ACC112 (cell line): ENCODE measurements at regions not wholly inside any gene's neighbourhood (a gene's known extent, or its start where the extent isn't known, plus 50 kb on each side); places are given as distances from the start of the nearest gene placed in this dataset.

ENCODE experiments used
- H2AFZ ChIP-seq: fragments of 200-600 bp; sonication (generic); one replicate; pipeline ENCODE4 v1.6.0; 2017; ENCODE audit warnings: antibody characterized with exemption, low read length; ENCODE audit not compliant: unreplicated experiment
- H3K27ac ChIP-seq: fragments of 200-600 bp; sonication (generic); 2 replicates; pipeline ENCODE4 v1.5.1; 2014; ENCODE audit warnings: low read depth, mild to moderate bottlenecking, antibody characterized with exemption, low read length, moderate library complexity
- H3K27me3 ChIP-seq: fragments of 200-600 bp; sonication (generic); 2 replicates; pipeline ENCODE4 v1.6.1; 2014; ENCODE audit warnings: mild to moderate bottlenecking, antibody characterized with exemption, low read length, moderate library complexity, mixed read lengths; ENCODE audit not compliant: insufficient read depth
- H3K36me3 ChIP-seq: fragments of 200-600 bp; sonication (generic); 2 replicates; pipeline ENCODE4 v1.6.1; 2016; ENCODE audit warnings: mild to moderate bottlenecking, antibody characterized with exemption, low read length, moderate library complexity, mixed read lengths; ENCODE audit not compliant: insufficient read depth
- H3K4me1 ChIP-seq: fragments of 200-600 bp; sonication (generic); one replicate; pipeline ENCODE4 v1.6.1; 2016; ENCODE audit warnings: low read length, mixed read lengths; ENCODE audit not compliant: insufficient read depth, unreplicated experiment, control insufficient read depth
- H3K4me3 ChIP-seq: fragments of 200-600 bp; sonication (generic); 2 replicates; pipeline ENCODE4 v1.5.1; 2014; ENCODE audit warnings: mild to moderate bottlenecking, low read depth, low read length
- H3K79me2 ChIP-seq: fragments of 200-600 bp; sonication (generic); one replicate; pipeline ENCODE4 v1.6.0; 2016; ENCODE audit warnings: low read length; ENCODE audit not compliant: control insufficient read depth, unreplicated experiment, insufficient read depth

DNA sequence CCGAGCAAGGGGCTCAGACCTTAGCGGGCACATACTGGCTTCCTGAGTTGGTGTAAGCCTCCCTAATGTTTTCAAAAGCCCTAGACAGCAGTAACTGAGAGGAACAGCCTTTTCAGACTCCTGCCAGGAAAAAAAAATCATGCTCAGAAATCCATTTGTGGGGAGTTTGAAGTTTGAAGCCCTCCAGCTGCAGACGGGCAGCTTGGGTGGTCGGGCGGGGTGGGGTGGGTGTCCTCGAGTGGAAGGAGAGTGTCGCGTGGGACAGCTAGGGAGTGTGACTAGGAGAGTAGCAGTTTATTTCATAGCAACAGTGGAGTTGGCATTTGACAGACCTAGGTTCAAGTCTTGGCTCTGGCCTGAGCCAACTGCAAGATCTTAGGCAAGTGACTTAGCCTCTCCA, 90.7 kb upstream of the PITX1 start:
- Histone ChIP-seq H3K4me3 (no peak overlapping the region), H3K4me1 (peaks cover 13% of the 10 kb centered on the region), H3K27me3 (peaks cover 4% of the 10 kb centered on the region), H3K36me3 (no peaks in the 10 kb centered on the region), H2AFZ (no peak overlapping the region), H3K27ac (no peak overlapping the region), H3K79me2 (no peaks in the 10 kb centered on the region)

DNA sequence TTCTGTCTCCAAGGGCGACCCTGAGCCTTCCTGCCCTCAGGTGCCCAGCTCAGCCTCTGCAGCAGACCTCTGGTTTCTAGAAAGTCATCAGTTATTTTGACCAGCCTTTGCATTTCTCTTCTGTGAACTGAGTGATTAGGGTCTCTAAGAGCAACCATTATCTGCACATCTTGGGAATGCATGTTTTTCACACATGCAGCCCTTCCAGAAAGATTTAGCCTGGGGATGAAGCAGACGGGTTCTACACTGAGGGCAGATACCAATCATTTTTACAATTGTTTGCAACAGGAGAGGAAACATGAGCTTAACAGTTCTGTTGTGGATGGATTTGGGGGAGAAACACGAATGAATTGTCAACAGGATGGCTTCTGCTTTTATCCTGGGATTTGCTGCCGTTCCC, 90.1 kb upstream of the PITX1 start:
- Histone ChIP-seq H3K4me3 (no peak overlapping the region), H3K79me2 (no peaks in the 10 kb centered on the region), H3K27ac (no peak overlapping the region), H3K4me1 (peaks cover 13% of the 10 kb centered on the region), H3K27me3 (peaks cover 4% of the 10 kb centered on the region), H2AFZ (no peak overlapping the region), H3K36me3 (no peaks in the 10 kb centered on the region)

DNA sequence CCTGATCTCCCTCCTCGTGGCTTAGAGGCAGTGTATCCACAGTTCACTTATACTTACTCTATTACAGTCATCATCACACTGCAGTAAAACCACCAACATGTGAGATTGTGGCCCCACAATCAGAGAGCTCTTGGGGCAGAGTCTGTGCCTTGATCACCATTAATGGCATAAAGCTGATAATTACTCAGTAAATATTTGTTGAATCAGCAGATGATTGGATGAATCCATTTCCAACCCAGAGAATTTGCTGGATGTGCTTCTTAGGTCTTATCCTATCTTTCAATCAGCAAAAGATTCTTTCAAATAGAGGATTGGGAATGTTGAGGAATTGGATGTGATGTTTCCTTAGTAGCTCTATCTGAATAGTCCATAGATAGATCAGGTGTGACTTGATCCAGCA, 88.8 kb upstream of the PITX1 start:
- Histone ChIP-seq H3K4me3 (no peak overlapping the region), H2AFZ (no peak overlapping the region), H3K36me3 (no peaks in the 10 kb centered on the region), H3K27me3 (peaks cover 4% of the 10 kb centered on the region), H3K27ac (no peak overlapping the region), H3K4me1 (peaks cover 9% of the 10 kb centered on the region), H3K79me2 (no peaks in the 10 kb centered on the region)

DNA sequence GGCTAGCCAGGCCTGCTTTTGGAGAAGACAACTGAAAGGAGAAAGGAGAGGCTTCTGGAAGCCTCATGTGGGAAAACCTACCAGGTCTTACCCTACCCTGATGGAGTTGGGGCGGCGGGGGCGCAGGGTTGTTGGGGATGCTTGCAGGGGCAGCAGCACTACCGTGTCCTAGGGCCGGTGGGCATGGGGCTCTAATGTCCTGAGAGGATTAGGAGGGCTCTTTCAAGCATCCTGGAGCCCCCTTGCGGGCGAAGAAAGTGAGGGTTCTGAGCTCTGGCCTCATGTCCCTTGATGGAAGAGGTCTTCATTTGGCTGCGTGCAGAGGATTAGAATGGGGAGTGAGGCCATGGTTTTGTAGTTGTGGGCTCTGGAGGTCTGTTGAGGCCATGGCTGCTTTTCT, 86.9 kb upstream of the PITX1 start:
- no peak overlapping the region for H3K27ac ChIP-seq
- no peak overlapping the region for H2AFZ ChIP-seq
- no peaks in the 10 kb centered on the region for H3K79me2 ChIP-seq

DNA sequence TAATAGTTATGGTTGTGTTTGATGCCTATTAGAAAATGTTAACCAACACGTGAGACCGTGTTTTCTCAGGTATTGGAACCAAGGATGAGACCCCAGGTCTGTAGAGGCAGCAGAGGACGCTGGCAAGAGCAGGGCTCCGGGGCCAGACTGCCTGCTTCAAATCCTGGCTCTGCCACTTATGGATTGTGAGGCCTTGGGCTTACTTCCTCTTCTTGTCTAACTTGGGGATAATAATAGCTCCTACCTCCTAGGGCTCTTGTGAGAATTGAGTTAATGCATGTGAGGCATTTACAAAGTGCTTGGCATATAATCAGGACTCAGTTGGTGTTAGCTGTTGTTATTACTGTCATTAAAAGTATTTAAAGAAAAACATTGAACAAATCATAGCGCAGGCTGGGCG, 85.5 kb upstream of the PITX1 start:
- Histone ChIP-seq H3K79me2 (no peaks in the 10 kb centered on the region), H3K27me3 (peaks cover 4% of the 10 kb centered on the region), H2AFZ (no peak overlapping the region), H3K27ac (no peak overlapping the region), H3K36me3 (no peaks in the 10 kb centered on the region), H3K4me3 (no peak overlapping the region), H3K4me1 (no peaks in the 10 kb centered on the region)

More for the DNA sequence above, 86.9 kb upstream of the PITX1 start:
- no peaks in the 10 kb centered on the region for H3K36me3 ChIP-seq
- H3K27me3 ChIP-seq = peaks cover 4% of the 10 kb centered on the region
- H3K4me1 ChIP-seq = no peaks in the 10 kb centered on the region
- H3K4me3 ChIP-seq = no peak overlapping the region

DNA sequence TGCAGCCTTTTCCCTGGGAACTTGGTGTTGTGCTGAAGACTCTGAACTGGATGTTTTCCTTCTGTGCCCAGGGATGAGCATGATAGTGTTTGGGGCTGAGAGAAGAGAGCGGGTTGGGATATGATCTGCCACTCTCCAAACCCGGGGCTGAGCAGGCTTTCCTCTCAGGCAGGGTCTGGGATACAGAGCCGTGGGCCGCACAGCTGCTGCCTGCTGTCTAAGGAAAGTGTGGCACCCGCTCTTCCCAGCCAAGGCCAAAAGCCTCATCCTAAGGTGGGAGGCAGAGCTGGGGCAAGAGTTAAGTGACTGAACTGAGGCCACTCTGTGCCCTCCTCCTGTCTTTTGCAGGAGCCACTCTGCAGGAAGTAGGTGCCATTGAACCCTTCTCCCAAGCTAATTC, 83.6 kb upstream of the PITX1 start:
- Histone ChIP-seq H3K27me3 (peaks cover under 1% of the 10 kb centered on the region; the same call in 1 of the 2 replicates), H3K79me2 (no peaks in the 10 kb centered on the region), H3K36me3 (no peaks in the 10 kb centered on the region), H3K27ac (no peak overlapping the region), H2AFZ (no peak overlapping the region), H3K4me3 (no peak overlapping the region), H3K4me1 (no peaks in the 10 kb centered on the region)

DNA sequence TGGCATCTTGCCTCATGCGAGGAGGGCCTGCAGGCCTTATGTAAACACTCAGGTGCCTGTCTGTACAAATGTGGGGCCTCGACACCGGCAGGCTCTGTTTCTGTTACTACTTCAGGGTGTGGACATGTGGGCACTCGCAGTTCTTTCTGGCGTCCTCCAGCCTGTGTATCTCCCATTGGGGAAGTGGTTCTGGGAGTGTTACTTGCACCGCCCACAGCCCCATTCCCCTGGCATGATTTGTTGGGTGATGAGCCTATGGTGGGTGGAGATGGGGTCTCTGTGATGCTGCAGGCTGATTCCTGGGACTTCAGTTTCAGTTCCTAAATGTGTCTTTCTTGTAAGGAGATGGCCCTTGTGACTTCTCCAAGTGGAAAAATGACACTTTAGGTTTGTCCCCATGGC, 82.1 kb upstream of the PITX1 start:
- H3K79me2 ChIP-seq = no peaks in the 10 kb centered on the region
- H3K4me3 ChIP-seq = no peak overlapping the region
- H3K36me3 ChIP-seq = no peaks in the 10 kb centered on the region
- no peak overlapping the region for H3K27ac ChIP-seq
- no peaks in the 10 kb centered on the region for H3K27me3 ChIP-seq
- H2AFZ ChIP-seq = no peak overlapping the region
- H3K4me1 ChIP-seq = no peaks in the 10 kb centered on the region

DNA sequence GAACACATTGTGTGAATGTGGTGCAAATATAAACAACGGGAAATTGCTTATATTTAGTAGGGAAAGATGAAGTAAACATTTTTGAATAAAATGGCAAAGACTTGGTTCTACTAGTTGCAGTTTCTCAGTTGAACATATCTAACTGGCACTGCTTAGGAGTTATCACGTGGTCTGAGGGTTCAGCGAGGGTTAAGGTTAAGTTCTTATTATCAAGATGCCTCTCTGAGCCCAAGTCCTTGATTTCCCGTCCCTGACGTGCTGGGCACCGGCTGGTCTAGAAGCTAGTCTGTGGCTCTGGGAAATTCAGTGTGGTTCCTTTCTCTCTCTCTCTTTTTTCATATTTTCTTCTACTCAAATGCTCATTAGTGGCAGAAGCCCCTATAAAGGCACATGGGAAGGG, 81.6 kb upstream of the PITX1 start:
- Histone ChIP-seq H3K4me1 (no peaks in the 10 kb centered on the region), H2AFZ (no peak overlapping the region), H3K27ac (no peak overlapping the region), H3K79me2 (no peaks in the 10 kb centered on the region), H3K27me3 (0 out of 2 replicates have a peak, but pooled peaks cover 4% of the 10 kb centered on the region), H3K36me3 (no peaks in the 10 kb centered on the region), H3K4me3 (no peak overlapping the region)

DNA sequence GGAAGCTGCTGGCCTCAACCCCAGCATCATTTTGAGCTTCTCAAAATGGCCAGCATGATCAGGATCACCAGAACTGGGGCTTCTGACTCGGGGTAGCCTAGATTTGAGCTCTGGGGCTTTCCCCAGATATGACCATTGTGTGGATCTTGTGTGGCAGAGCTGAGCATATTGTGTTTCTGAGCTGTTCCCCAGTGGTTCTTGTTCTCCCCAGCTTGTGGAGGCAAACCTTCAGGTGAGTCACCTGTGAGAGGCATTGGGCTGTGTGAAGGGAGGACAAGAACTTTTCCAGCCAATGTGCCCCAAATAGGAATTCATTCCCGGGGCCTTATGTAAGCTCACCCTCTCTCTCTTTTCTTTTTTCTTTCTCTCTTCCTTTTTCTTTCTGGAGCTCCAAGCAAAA, 80.7 kb upstream of the PITX1 start:
- H2AFZ ChIP-seq = no peak overlapping the region
- H3K36me3 ChIP-seq = no peaks in the 10 kb centered on the region
- H3K4me1 ChIP-seq = no peaks in the 10 kb centered on the region
- no peak overlapping the region for H3K4me3 ChIP-seq
- no peaks in the 10 kb centered on the region for H3K79me2 ChIP-seq
- no peak overlapping the region for H3K27ac ChIP-seq
- 0 out of 2 replicates have a peak, but pooled peaks cover 4% of the 10 kb centered on the region for H3K27me3 ChIP-seq

DNA sequence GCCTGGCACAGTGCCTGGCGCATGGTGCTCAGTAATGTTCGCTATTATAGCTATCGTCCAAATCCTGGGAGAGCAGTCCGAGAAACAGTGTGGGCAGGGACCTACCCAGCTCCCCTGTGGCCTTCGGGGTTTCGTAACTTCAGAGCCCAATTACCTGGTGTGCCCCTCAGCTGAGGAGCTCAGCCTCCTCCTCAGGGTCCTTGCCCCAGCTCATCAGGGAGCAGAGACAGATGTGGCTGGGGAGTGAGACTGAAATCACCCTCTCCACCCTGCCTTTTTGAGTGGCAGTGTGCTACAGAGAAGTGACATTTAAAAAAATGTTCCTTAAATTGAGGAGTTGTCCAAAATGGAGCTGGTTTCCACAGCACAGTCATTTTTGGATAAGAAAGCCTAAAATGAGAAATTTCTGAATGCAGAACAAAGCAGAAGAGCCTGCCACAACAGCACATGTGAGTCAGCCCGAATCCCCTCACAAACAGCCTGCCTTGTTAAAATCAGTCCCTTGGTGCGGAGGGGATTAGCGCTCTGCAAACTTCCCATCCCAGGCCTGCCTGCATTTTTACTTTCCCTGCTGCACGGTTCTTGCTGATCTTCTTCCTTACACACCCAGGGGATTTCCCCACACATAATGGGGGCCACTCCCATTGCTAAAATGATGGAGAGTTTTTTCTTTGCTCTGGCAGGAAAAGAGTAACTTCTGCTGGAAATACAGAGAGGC, 78.1 kb upstream of the PITX1 start:
- H3K79me2 ChIP-seq = no peaks in the 10 kb centered on the region
- H3K27ac ChIP-seq = no peak overlapping the region
- no peaks in the 10 kb centered on the region for H3K4me1 ChIP-seq
- 0 out of 2 replicates have a peak, but pooled peaks cover 4% of the 10 kb centered on the region for H3K27me3 ChIP-seq
- H3K4me3 ChIP-seq = no peak overlapping the region
- no peaks in the 10 kb centered on the region for H3K36me3 ChIP-seq
- no peak overlapping the region for H2AFZ ChIP-seq

DNA sequence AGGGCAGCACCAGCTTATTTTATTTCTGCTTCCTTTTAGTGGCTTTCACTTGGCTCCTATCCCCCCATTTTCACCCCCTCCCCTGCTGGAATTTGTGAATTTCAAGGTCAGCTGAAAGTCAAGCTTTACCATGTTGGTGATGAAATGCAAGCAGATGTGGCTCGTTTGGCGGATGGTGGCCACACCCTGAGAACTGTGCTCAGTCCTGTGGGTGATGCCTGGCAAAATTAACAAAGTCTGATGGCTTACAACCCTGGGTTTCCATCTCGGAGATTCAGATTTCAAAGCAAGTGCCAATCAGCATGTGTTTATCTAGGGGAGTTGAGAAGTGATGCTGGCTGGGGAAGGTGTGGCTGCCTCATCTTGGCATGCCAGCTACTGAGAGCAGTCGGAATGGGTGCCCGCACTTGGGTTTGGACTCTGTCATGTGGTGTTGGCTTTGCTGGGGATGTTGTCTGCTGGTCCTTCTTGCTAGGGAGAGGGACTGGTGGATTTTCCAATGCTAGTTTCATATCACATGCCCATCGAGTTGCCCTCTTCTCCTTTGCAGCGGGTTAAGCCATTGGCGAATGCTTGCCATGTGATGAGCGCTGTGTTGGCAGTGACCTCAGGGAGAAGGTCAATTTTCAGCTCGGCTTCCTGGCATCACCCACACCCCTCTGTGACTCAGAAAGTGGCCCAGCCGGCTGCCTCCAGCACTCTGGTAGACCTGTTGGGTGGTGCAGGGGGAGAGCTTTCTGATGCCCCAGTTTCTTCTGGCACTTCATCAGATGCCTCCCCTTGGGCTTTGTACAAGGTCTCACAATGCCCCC, 77.0 kb upstream of the PITX1 start:
- no peaks in the 10 kb centered on the region for H3K79me2 ChIP-seq
- H3K27ac ChIP-seq = no peak overlapping the region
- no peak overlapping the region for H3K4me3 ChIP-seq
- no peak overlapping the region for H2AFZ ChIP-seq
- 0 out of 2 replicates have a peak, but pooled peaks cover 4% of the 10 kb centered on the region for H3K27me3 ChIP-seq
- no peaks in the 10 kb centered on the region for H3K4me1 ChIP-seq
- no peaks in the 10 kb centered on the region for H3K36me3 ChIP-seq
